GM21723 (cell line): ENCODE measurements at regions not wholly inside any gene's neighbourhood (a gene's known extent, or its start where the extent isn't known, plus 50 kb on each side); places are given as distances from the start of the nearest gene placed in this dataset.

Experiments
- ATAC-seq: cut with Tn5 transposase; IDR thresholded peaks from one replicate; pipeline ENCODE4 v1.9.1; 2021; ENCODE audit warnings: mild to moderate bottlenecking, moderate library complexity; ENCODE audit not compliant: unreplicated experiment

GRCh38 chr5:54927097-54927746, 58.2 kb downstream of the ESM1 start:
- ATAC-seq, result no peak

- ATAC-seq, result no peak
Measured at GRCh38 chr5:54924487-54924886, 60.9 kb downstream of the ESM1 start.

GRCh38 chr5:54917323-54917722, 68.1 kb downstream of the ESM1 start:
- ATAC-seq, result no peak

- ATAC-seq, result no peak
Measured at GRCh38 chr5:54915466-54916027, 69.8 kb downstream of the ESM1 start.

- no peak for ATAC-seq
Measured at GRCh38 chr5:54912021-54912420, 73.4 kb downstream of the ESM1 start.

GRCh38 chr5:54909911-54910870, 75.2 kb downstream of the ESM1 start:
- ATAC-seq, result no peak

- no peak for ATAC-seq
Measured at GRCh38 chr5:54908774-54909525, 76.4 kb downstream of the ESM1 start.

- ATAC-seq, result no peak
Measured at GRCh38 chr5:54905942-54906537, 79.4 kb downstream of the ESM1 start.

- ATAC-seq, result no peak
Measured at GRCh38 chr5:54905246-54905795, 80.1 kb downstream of the ESM1 start.

GRCh38 chr5:54904425-54904824, 81.0 kb downstream of the ESM1 start:
- no peak for ATAC-seq

GRCh38 chr5:54902791-54903473, 82.5 kb downstream of the ESM1 start:
- peak; percentile 100 for ATAC-seq

GRCh38 chr5:54900984-54901725, 84.2 kb downstream of the ESM1 start:
- ATAC-seq, result no peak

GRCh38 chr5:54897001-54897400, 88.4 kb downstream of the ESM1 start:
- ATAC-seq, result no peak

- no peak for ATAC-seq
Measured at GRCh38 chr5:54895816-54896341, 89.5 kb downstream of the ESM1 start.

- no peak for ATAC-seq
Measured at GRCh38 chr5:54894957-54895815, 90.2 kb downstream of the ESM1 start.

GRCh38 chr5:54889826-54890225, 95.6 kb downstream of the ESM1 start:
- no peak for ATAC-seq

GRCh38 chr5:54887663-54888062, 97.7 kb downstream of the ESM1 start:
- no peak for ATAC-seq

GRCh38 chr5:54886866-54887265, 98.5 kb downstream of the ESM1 start:
- no peak for ATAC-seq
